Vagina (tissue), 2 donors: ENCODE measurements at regions not wholly inside any gene's neighbourhood (a gene's known extent, or its start where the extent isn't known, plus 50 kb on each side); places are given as distances from the start of the nearest gene placed in this dataset.

Experiments
- POLR2A ChIP-seq, 2 donors: fragments of 450-650 bp; IDR thresholded peaks; one replicate each; pipeline ENCODE4 v1.6.1; 2017; ENCODE audit warnings: antibody characterized with exemption in 2 of 2, mild to moderate bottlenecking in 2 of 2, moderate library complexity in 2 of 2
- TF ChIP-seq, protein P1 (sequence below), 3 experiments: fragments of 450-650 bp in 2 of 3; fragments of 200-600 bp in 1 of 3; sonication (generic) in 1 of 3; IDR thresholded peaks; one replicate each; pipeline ENCODE4 v1.5.1; 2017 to 2019; ENCODE audit warnings: antibody characterized with exemption in 3 of 3, mild to moderate bottlenecking in 2 of 3, moderate library complexity in 2 of 3

DNA sequence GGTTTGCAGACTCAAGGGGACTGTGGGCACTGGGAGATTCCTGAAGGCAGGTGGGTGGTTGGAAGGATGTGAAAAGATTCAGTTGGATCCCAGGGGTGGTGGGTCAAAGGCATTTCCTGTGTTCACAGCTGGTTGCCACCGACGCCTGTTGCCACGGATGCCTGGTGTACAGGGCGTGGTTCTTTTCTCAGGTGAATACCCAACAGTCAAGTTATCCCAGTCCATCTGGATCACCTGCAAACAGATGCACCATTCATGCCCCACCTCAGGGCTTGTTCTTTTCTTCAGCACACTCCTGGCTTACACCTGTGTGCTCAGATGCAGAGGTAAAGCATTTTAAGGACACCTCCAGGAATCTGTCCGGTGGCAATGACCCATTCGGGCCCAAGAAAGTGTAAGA lies 55.8 kb upstream of the SHOX start:
- no peak for TF ChIP-seq POLR2A (IDR thresholded peaks at IDR 0.05)
- TF ChIP-seq, protein P1, sequence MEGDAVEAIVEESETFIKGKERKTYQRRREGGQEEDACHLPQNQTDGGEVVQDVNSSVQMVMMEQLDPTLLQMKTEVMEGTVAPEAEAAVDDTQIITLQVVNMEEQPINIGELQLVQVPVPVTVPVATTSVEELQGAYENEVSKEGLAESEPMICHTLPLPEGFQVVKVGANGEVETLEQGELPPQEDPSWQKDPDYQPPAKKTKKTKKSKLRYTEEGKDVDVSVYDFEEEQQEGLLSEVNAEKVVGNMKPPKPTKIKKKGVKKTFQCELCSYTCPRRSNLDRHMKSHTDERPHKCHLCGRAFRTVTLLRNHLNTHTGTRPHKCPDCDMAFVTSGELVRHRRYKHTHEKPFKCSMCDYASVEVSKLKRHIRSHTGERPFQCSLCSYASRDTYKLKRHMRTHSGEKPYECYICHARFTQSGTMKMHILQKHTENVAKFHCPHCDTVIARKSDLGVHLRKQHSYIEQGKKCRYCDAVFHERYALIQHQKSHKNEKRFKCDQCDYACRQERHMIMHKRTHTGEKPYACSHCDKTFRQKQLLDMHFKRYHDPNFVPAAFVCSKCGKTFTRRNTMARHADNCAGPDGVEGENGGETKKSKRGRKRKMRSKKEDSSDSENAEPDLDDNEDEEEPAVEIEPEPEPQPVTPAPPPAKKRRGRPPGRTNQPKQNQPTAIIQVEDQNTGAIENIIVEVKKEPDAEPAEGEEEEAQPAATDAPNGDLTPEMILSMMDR (IDR thresholded peaks at IDR 0.05), result no peak
